ENCODE measurements at regions not wholly inside any gene's neighbourhood (a gene's known extent, or its start where the extent isn't known, plus 50 kb on each side); places are given as distances from the start of the nearest gene placed in this dataset.

DNA sequence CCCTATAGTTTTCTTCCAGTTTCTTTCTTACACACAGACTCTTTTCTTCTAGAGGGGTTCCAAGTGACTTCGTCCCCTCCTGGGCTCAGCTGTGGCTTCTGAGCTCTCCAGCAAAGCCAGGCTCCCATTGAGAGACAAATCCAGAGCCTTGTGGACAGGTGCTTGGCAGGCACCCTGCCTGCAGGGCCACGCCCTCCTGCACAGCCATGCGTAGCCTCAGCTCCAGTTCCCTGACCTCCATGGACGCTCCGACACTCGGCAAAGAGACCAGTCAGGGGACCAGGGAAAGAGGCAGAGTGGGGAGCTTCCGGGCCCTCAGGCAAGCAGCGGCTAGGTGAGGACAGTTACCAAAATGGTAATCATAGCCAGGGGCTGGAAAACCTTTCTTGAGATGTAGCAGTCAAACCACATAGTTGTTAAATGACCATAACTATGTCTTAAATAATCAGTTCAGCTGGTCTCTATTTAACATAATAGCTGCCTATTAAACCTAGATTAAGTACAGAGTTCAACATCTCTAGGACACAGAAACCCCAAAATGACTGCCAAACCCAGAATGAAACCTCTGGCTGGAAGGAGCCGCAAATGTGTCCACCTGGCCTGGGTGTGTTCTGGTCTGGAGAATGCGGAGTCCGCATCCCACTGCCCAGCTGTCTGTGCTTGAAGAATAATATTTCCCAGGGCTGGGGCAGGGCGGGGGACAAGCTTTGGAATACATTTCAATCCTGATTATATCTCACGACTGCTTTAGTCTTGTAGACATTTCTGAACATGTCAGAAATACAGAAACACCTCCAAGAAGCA, 69.3 kb upstream of the RGMA start:
- in situ Hi-C loops (cut with MboI; ENCODE audit: low sequenced_read_pairs): no loop called here

- in situ Hi-C loops (cut with MboI; ENCODE audit: low sequenced_read_pairs): no loop called here
Observed at GRCh38 chr15:93154666-93155065, 65.7 kb upstream of the RGMA start.

DNA sequence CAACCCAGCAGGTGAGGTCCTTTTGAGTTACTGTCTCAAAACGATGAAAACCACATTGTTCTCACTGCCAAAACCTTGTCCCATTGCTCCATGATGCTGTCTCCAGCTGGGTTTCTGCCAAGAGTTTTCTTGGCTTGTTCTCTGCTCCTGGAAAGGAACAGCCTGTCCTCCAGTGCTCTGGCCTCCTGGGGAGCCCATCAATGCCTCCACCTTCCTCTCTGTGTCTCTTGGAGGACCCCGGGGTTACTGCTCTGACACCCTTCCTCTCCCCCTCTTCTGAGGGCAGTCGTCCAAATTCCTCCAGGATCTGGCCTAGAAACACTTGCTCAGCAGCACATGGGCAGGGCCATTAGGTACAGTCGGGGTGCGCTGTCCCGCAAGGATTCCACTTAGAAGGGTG, 63.9 kb upstream of the RGMA start:
- in situ Hi-C loops (cut with MboI; ENCODE audit: low sequenced_read_pairs): no loop called here

- in situ Hi-C loops (cut with MboI; ENCODE audit: low sequenced_read_pairs): no loop called here
Observed at GRCh38 chr15:93152360-93152759, 63.3 kb upstream of the RGMA start.

DNA sequence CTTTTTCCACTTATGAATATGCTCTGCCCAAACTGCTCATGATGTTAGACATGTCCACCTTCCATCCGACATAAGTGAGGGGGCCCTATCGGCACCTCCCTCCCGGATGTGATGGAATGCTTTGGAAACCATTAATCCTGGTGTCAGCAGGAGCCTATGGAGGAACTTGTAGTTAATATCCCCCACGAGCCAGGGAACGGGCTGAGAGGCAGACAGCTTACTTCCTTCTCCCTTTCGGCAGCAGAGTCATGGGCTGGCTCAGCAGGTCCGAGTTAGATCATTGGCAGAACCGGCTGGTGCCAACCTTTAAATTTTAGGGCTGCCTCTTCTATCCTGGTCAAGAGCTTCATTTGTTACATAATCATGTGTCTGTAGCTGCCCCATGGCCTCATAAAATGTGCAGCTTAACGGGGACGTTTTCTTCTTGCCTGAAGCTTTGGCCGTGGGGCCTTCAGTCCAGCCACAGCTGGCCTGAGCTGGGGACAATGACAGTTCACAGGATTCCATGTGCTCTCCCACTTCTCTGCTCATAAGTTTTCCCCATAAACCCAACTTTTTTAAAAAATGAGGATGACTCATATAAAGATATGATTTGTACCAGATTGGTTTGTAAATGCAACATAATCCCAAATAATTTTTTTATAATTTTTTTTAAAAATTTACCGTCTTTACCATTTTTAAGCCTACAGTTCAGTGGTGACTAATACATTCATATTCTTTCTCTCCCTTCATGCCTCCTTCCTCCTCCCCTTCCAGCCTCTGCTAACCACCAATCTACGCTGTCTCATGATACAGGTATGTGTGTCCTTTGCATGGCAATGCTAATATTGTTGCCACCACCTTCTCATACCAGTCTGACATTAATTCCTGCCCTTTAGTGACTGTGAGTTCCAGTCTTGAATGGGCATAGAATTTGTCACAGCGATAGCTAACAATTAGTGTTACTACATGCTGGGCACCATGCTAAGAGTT, 62.2 kb upstream of the RGMA start:
- in situ Hi-C loops (cut with MboI; ENCODE audit: low sequenced_read_pairs): no loop called here

DNA sequence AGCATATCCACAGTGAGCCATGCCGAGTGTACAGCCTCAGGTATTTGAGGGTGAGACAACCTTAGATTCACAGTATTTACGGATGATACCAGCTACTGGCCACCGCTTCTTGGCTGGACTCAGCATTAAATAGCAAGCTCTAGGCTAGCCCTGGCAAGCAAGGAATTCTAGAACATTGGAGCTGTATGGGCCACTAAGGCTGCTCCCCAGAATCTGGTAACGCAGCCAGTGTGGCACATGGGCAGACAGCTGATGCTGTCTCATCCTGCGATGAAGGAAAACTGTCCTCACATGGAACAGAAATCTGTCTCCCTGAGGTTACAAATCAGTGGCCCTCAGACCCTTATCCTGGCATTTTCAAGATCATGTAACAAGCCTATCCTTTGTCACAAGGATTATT, 57.6 kb upstream of the RGMA start:
- in situ Hi-C loops (cut with MboI; ENCODE audit: low sequenced_read_pairs): no loop called here

GRCh38 chr15:93146196-93146595, 57.2 kb upstream of the RGMA start:
- in situ Hi-C loops (cut with MboI; ENCODE audit: low sequenced_read_pairs): no loop called here

DNA sequence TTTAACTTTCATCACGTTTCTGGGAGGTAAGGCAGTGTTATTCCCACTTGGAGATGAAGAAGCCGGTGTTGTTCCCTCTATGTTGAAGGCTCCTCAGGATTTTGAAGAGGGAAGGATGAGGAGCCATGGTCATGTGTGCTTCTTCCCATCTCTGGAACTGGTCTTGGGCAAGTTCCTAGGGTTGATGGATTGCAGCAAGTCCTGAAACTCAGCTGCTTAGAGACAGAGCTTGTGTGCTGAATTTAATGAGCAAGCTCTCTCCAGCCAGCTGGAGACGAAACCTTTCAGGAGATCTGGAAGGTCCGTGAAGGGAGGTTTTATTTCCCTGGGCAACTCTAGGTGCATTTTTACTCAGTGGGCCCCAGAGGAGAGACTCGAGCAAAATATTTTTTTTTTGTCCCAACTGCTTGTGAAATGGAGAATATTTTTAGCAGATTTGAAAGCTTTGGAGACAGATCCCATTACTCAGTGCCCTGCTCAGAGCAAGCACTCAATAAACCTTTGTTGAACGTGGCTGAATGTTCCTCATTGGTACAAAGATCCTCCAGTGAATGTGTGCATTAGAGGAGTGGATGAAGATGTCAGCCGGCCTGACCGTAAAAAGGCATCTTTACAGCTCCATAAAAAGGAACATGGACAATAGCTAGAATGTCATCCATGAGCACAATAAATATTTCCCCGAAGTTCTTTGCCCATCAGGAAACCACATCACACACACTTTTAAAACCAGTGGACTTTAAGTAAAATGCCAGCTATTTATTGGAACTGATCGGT, 55.6 kb upstream of the RGMA start:
- in situ Hi-C loops (cut with MboI; ENCODE audit: low sequenced_read_pairs): no loop called here

- in situ Hi-C loops (cut with MboI; ENCODE audit: low sequenced_read_pairs): no loop called here
Observed at GRCh38 chr15:93143186-93143585, 54.2 kb upstream of the RGMA start.

GRCh38 chr15:93141371-93141794, 52.4 kb upstream of the RGMA start:
- in situ Hi-C loops (cut with MboI; ENCODE audit: low sequenced_read_pairs): no loop called here

DNA sequence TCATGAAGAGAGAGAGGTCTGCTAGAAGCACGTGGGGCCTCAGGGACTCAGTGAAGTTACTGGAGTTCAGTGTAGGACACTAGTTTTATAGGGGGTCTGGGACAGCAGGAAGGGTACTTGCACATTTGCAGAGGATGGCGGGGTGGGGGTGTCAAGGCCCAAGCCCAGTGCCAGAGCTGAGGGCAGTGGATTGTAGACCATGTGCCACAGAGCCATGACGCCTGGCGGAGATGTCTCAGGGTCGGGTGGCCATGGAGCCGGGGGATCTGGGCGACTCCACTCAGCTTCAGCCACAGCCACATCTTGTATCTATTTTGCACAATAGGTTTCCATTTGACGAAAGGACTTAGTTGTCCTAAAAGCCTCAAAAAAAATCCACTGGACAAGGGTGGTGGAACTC, 50.4 kb upstream of the RGMA start:
- in situ Hi-C loops (cut with MboI; ENCODE audit: low sequenced_read_pairs): no loop called here

- in situ Hi-C loops (cut with MboI; ENCODE audit: low sequenced_read_pairs): no loop called here
Observed at GRCh38 chr15:93138681-93139250, 49.8 kb upstream of the RGMA start.
